ENCODE measurements at regions not wholly inside any gene's neighbourhood (a gene's known extent, or its start where the extent isn't known, plus 50 kb on each side); places are given as distances from the start of the nearest gene placed in this dataset.

GRCh38 chr16:17723531-17724134 lies 252.9 kb upstream of the XYLT1 start:
- in situ Hi-C loops (cut with HindIII; ENCODE audit: extremely low pct_ligation_motif_present, low pct_unique_long_range_greater_than_20kb) (no loop called here), intact Hi-C loops (cut with micrococcal nuclease; ENCODE audit: unreplicated experiment) (no loop called here)
- no peak overlapping the region for H3K27ac ChIP-seq (ENCODE audit: extremely low read length, insufficient read depth, low read length)
- no peak for ATAC-seq
- H3K36me3 ChIP-seq (replicated peaks in 1 of 2; ENCODE audit: control insufficient read depth in 1 of 2, insufficient read depth in 2 of 2, low read length in 2 of 2): no peaks in the 10 kb centered on the region
- H3K4me2 ChIP-seq (ENCODE audit: low read depth, low read length): no peak overlapping the region
- no peak for FAIRE-seq
- CTCF ChIA-PET (ENCODE audit: low intra/inter-chr PET ratio, low total read pairs): no interaction called here
- no peak overlapping the region for H3K9ac ChIP-seq (ENCODE audit: insufficient read depth, low read depth, low read length)
- no peak overlapping the region for H3K4me3 ChIP-seq (replicated peaks in 1 of 3; ENCODE audit: insufficient read depth in 1 of 3, low read depth in 2 of 3, low read length in 3 of 3)
- no peaks in the 10 kb centered on the region for H4K20me1 ChIP-seq (ENCODE audit: insufficient read depth, low read length)
- H2AFZ ChIP-seq (ENCODE audit: low read length): no peak overlapping the region
- 31% methylated on average over 10 of the region's 10 CpGs for WGBS (ENCODE audit: low lambda C conversion rate)
- no peak for DNase-seq (ENCODE audit: low spot score)
- POLR2A ChIA-PET: no interaction called here
- TF ChIP-seq HDAC6 (IDR thresholded peaks at IDR 0.05; ENCODE audit: low read depth, low read length) (no peak), MIER2 (CRISPR knock-in tag; IDR thresholded peaks at IDR 0.05) (no peak), HNRNPK (IDR thresholded peaks at IDR 0.05; ENCODE audit: low read depth, low read length, poor library complexity, severe bottlenecking) (no peak), ZNF20 (CRISPR knock-in tag; IDR thresholded peaks at IDR 0.05) (no peak), POGZ (CRISPR knock-in tag; IDR thresholded peaks at IDR 0.05) (no peak), CHD2 (IDR thresholded peaks at IDR 0.05; ENCODE audit: low read depth, low read length) (no peak), ATM (IDR thresholded peaks at IDR 0.05; ENCODE audit: borderline replicate concordance) (no peak)
- H3K27me3 ChIP-seq (ENCODE audit: control insufficient read depth in 1 of 2, insufficient read depth in 2 of 2, low read length in 2 of 2): no peaks in the 10 kb centered on the region; a peak in 1 of 5 replicates
- no peaks in the 10 kb centered on the region for H3K4me1 ChIP-seq (ENCODE audit: insufficient read depth, low read length)
- no peaks in the 10 kb centered on the region for H3K79me2 ChIP-seq (ENCODE audit: insufficient read depth, low read length)
- H3K9me3 ChIP-seq (ENCODE audit: low read length): no peaks in the 10 kb centered on the region
- no TSS peak for BruUV-seq (replicated peaks)

- CTCF ChIA-PET (ENCODE audit: low intra/inter-chr PET ratio, low total read pairs): no interaction called here
- intact Hi-C loops (cut with micrococcal nuclease; ENCODE audit: unreplicated experiment): no loop called here
- TF ChIP-seq ZNF883 (CRISPR knock-in tag; IDR thresholded peaks at IDR 0.05; ENCODE audit: not compliant biosample characterization) (no peak), SIX1 (CRISPR knock-in tag; IDR thresholded peaks at IDR 0.05; ENCODE audit: borderline replicate concordance) (no peak), CREB1 (IDR thresholded peaks at IDR 0.05) (no peak), CREB1 (CRISPR knock-in tag; IDR thresholded peaks at IDR 0.05) (no peak), PCBP1 (IDR thresholded peaks at IDR 0.05; ENCODE audit: borderline replicate concordance, low read depth, low read length) (no peak), CENPT (CRISPR knock-in tag; IDR thresholded peaks at IDR 0.05; ENCODE audit: low read depth) (no peak), ISX (CRISPR knock-in tag; conservative IDR thresholded peaks at IDR 0.05) (no peak), BCL3 (CRISPR knock-in tag; IDR thresholded peaks at IDR 0.05) (no peak), ZNF274 (CRISPR knock-in tag; IDR thresholded peaks at IDR 0.05) (no peak)
- TF ChIP-seq, protein P1, sequence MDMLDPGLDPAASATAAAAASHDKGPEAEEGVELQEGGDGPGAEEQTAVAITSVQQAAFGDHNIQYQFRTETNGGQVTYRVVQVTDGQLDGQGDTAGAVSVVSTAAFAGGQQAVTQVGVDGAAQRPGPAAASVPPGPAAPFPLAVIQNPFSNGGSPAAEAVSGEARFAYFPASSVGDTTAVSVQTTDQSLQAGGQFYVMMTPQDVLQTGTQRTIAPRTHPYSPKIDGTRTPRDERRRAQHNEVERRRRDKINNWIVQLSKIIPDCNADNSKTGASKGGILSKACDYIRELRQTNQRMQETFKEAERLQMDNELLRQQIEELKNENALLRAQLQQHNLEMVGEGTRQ (IDR thresholded peaks at IDR 0.05; ENCODE audit: low read depth, low read length): no peak
- TF ChIP-seq, protein P1 (CRISPR knock-in tag; IDR thresholded peaks at IDR 0.05; ENCODE audit: borderline replicate concordance): no peak
Observed at GRCh38 chr16:17718495-17718894, 247.7 kb upstream of the XYLT1 start.

More at GRCh38 chr16:17718495-17718894, 247.7 kb upstream of the XYLT1 start:
- DNase-seq (ENCODE audit: low spot score): no peak
- Histone ChIP-seq H3K36me3 (replicated peaks in 1 of 2; ENCODE audit: control insufficient read depth in 1 of 2, insufficient read depth in 2 of 2, low read length in 2 of 2) (no peaks in the 10 kb centered on the region), H4K20me1 (ENCODE audit: insufficient read depth, low read length) (no peaks in the 10 kb centered on the region), H3K79me2 (ENCODE audit: insufficient read depth, low read length) (no peaks in the 10 kb centered on the region), H3K4me2 (ENCODE audit: low read depth, low read length) (no peak overlapping the region), H3K9ac (ENCODE audit: insufficient read depth, low read depth, low read length) (no peak overlapping the region), H3K4me1 (ENCODE audit: insufficient read depth, low read length) (no peaks in the 10 kb centered on the region), H3K27me3 (ENCODE audit: control insufficient read depth in 1 of 2, insufficient read depth in 2 of 2, low read length in 2 of 2) (no peaks in the 10 kb centered on the region), H2AFZ (ENCODE audit: low read length) (no peak overlapping the region), H3K4me3 (replicated peaks in 1 of 3; ENCODE audit: insufficient read depth in 1 of 3, low read depth in 2 of 3, low read length in 3 of 3) (no peak overlapping the region), H3K27ac (ENCODE audit: extremely low read length, insufficient read depth, low read length) (no peak overlapping the region), H3K9me3 (ENCODE audit: low read length) (no peaks in the 10 kb centered on the region)
- POLR2A ChIA-PET: no interaction called here
- ATAC-seq: no peak
- WGBS (ENCODE audit: low lambda C conversion rate): 21% methylated on average over 2 of the region's 2 CpGs
- no peak for FAIRE-seq
- in situ Hi-C loops (cut with HindIII; ENCODE audit: extremely low pct_ligation_motif_present, low pct_unique_long_range_greater_than_20kb): no loop called here
- BruUV-seq (replicated peaks): no TSS peak

All from HepG2 (cell line).